ENCODE measurements at regions not wholly inside any gene's neighbourhood (a gene's known extent, or its start where the extent isn't known, plus 50 kb on each side); places are given as distances from the start of the nearest gene placed in this dataset.

DNA sequence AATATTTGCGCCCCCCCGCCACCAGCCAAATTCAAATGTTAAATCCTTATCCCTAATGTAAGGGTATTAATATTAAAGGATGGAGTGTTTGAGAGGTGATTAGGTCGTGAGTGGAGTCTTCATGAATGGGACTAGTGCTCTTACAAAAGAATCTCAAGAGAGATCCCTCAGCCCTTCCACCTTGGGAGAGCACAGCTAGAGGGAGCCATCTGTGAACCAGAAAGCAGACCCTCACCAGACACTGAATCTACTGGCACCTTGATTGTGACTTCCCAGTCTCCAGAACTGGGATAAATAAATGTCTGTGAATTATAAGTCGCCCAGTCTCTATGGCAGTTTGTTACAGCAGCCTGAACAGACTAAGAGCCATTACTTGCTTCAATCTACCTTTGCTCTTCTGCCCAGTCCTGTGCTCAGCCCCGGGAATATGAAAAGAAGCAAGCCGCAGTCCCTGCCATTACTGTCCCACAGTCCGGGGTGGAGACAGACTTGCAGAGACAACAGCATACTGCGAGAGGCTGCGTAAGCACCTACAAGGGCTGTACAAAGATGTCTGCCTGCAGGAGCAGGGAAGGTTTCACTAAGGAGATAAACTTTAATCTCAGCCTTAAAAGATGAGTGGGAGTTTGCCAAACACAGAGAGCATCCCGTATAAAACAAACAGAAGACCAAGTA, 110.7 kb upstream of the TMCO5A start:
- no peaks in the 10 kb centered on the region for H3K27me3 ChIP-seq (replicated peaks)
- peak in 1 of 2 experiments; percentile 4 for DNase-seq (ENCODE audit: low read depth in 1 of 2, low spot score in 2 of 2)
- H3K9me3 ChIP-seq (replicated peaks): no peaks in the 10 kb centered on the region
- no peak overlapping the region for H3K27ac ChIP-seq
- H3K36me3 ChIP-seq: no peaks in the 10 kb centered on the region
- H3K4me1 ChIP-seq (replicated peaks): peaks cover 8% of the 10 kb centered on the region
- H3K4me3 ChIP-seq: no peak overlapping the region

DNA sequence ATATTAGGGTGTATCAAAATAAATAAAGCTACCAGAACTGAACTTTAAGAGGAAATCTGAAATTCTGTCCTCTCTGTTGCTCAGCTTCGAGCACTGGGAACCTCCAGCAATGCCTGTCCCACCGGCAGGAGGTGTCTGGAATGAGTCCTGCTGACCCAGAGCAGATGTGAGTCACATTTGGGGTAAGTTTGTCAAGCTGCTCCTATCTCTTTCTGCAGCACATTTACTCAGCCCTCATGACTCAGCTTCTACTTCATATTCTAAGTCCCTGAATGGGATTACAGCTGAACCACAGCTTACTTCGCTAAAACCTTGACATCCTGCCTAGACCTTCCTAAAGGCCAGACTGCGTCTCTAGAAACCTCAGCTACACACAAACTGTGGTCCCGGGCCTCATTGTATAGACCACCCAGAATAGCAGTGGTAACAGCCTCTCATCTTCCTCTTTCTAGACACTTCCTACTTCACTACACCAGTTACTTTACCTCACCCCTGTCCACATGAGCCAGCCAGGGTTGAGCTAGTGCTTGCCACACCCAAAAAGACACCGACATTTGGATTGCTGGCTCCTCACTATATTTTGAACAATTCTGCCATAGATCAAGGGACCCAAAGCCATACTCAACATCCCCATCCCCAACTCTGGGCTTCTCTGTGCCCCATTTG, 109.6 kb upstream of the TMCO5A start:
- H3K36me3 ChIP-seq: no peaks in the 10 kb centered on the region
- H3K27me3 ChIP-seq (replicated peaks): no peaks in the 10 kb centered on the region
- peak overlapping the region; percentile 26 for H3K27ac ChIP-seq
- H3K9me3 ChIP-seq (replicated peaks): no peaks in the 10 kb centered on the region
- H3K4me3 ChIP-seq: no peak overlapping the region
- peaks cover 8% of the 10 kb centered on the region for H3K4me1 ChIP-seq (replicated peaks)
- DNase-seq (ENCODE audit: low read depth in 1 of 2, low spot score in 2 of 2): peak; percentile 80 to 84

GRCh38 chr15:37837276-37837675, 97.2 kb upstream of the TMCO5A start:
- no peak overlapping the region for H3K4me3 ChIP-seq
- DNase-seq (ENCODE audit: low read depth in 1 of 2, low spot score in 2 of 2): no peak
- no peaks in the 10 kb centered on the region for H3K9me3 ChIP-seq (replicated peaks)
- H3K27ac ChIP-seq: no peak overlapping the region
- H3K27me3 ChIP-seq (replicated peaks): no peaks in the 10 kb centered on the region
- H3K4me1 ChIP-seq (replicated peaks): 0 out of 2 replicates have a peak, but pooled peaks cover 3% of the 10 kb centered on the region
- no peaks in the 10 kb centered on the region for H3K36me3 ChIP-seq

- Histone ChIP-seq H3K4me1 (replicated peaks) (no peaks in the 10 kb centered on the region), H3K27me3 (replicated peaks) (no peaks in the 10 kb centered on the region), H3K9me3 (replicated peaks) (peaks cover 3% of the 10 kb centered on the region; the same call in 1 of the 2 replicates), H3K27ac (no peak overlapping the region), H3K36me3 (no peaks in the 10 kb centered on the region), H3K4me3 (no peak overlapping the region)
- DNase-seq (ENCODE audit: low read depth in 1 of 2, low spot score in 2 of 2): no peak
These were observed 86.7 kb upstream of the TMCO5A start for GRCh38 chr15:37847776-37848175.

GRCh38 chr15:37856109-37856508, 78.3 kb upstream of the TMCO5A start:
- H3K27me3 ChIP-seq (replicated peaks): no peaks in the 10 kb centered on the region
- no peak for DNase-seq (ENCODE audit: low read depth in 1 of 2, low spot score in 2 of 2)
- no peaks in the 10 kb centered on the region for H3K4me1 ChIP-seq (replicated peaks)
- no peaks in the 10 kb centered on the region for H3K9me3 ChIP-seq (replicated peaks)
- H3K36me3 ChIP-seq: no peaks in the 10 kb centered on the region
- no peak overlapping the region for H3K27ac ChIP-seq
- H3K4me3 ChIP-seq: no peak overlapping the region

DNA sequence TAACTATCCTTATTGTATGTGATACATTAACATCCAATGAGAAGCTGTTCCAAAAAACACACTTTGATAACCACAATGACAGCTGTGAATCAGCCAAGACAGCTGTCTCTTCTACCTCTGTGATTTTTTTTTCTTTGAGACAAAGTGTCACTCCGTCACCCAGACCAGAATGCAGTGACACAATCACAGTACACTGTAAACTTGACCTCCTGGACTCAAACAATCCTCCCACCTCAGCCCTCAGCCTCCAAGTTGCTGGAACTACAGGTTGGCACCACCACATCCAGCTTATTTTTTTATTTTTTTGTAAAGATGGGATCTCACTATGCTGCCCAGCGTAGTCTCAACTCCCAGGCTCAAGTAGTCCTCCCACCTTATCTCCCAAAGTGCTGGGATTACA, 73.5 kb upstream of the TMCO5A start:
- H3K4me3 ChIP-seq: no peak overlapping the region
- no peak for DNase-seq (ENCODE audit: low read depth in 1 of 2, low spot score in 2 of 2)
- no peaks in the 10 kb centered on the region for H3K36me3 ChIP-seq
- no peaks in the 10 kb centered on the region for H3K4me1 ChIP-seq (replicated peaks)
- H3K27ac ChIP-seq: no peak overlapping the region
- H3K27me3 ChIP-seq (replicated peaks): no peaks in the 10 kb centered on the region
- no peaks in the 10 kb centered on the region for H3K9me3 ChIP-seq (replicated peaks)

DNA sequence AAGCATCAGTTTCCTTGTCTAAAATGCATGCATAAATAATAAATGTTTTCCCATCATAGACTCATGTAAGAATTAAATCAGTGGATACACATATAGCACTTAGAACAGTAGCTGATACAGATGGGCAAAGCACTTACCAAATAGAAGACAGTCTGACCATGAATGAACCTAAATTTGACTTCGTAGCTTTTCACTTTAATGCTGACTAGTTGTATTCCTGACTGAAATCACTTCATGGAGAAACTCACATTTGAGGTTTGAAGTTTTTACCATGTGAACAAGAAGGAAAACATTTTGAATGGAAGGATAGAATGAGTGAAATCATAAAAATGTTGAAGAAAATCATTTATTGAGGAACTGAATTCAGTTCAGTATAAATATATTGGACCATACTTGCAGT, 68.8 kb upstream of the TMCO5A start:
- H3K27ac ChIP-seq: no peak overlapping the region
- H3K4me3 ChIP-seq: no peak overlapping the region
- H3K36me3 ChIP-seq: no peaks in the 10 kb centered on the region
- H3K9me3 ChIP-seq (replicated peaks): no peaks in the 10 kb centered on the region
- no peaks in the 10 kb centered on the region for H3K4me1 ChIP-seq (replicated peaks)
- DNase-seq (ENCODE audit: low read depth in 1 of 2, low spot score in 2 of 2): no peak
- no peaks in the 10 kb centered on the region for H3K27me3 ChIP-seq (replicated peaks)

DNA sequence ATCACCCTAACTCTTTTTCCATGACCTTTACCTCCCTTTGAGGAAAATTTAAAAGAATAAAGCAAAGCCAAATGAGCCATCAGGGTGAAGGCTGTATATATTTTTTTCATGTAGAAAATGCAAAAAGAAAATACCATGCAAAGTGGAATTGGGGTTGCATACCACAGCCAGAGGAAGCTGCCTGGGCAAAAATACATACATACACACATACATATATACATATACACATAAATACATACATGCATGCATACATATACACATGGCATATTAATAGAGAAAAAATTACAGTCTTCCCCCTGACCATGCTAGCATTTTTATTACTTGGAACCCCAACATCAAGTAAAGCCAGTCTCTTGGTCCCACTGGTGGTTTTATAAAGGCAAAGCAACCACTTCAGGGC, 63.7 kb upstream of the TMCO5A start:
- no peak for DNase-seq (ENCODE audit: low read depth in 1 of 2, low spot score in 2 of 2)
- no peaks in the 10 kb centered on the region for H3K9me3 ChIP-seq (replicated peaks)
- H3K36me3 ChIP-seq: no peaks in the 10 kb centered on the region
- no peaks in the 10 kb centered on the region for H3K4me1 ChIP-seq (replicated peaks)
- no peaks in the 10 kb centered on the region for H3K27me3 ChIP-seq (replicated peaks)
- H3K4me3 ChIP-seq: no peak overlapping the region
- no peak overlapping the region for H3K27ac ChIP-seq

DNA sequence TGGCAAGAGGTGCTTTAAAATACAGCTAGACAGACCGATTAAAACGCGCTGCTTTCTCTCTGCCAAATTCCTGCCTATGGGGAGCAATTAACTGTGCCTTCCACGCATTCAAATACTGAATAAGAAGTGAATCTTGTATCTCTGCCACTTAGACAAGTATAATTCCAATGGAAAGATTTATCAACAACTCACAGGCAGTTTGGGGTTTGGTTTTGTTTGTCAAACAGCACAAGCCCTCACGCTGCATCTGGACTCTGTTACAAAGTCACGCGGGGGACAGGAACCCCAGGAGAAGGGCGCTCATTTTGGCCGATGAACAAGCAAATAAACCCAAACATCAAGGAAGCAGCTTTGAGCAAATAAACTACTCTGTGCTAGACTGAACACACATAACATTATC, 61.8 kb upstream of the TMCO5A start:
- no peak overlapping the region for H3K4me3 ChIP-seq
- H3K36me3 ChIP-seq: no peaks in the 10 kb centered on the region
- H3K9me3 ChIP-seq (replicated peaks): no peaks in the 10 kb centered on the region
- peaks cover 3% of the 10 kb centered on the region for H3K4me1 ChIP-seq (replicated peaks)
- DNase-seq (ENCODE audit: low read depth in 1 of 2, low spot score in 2 of 2): no peak
- H3K27ac ChIP-seq: no peak overlapping the region
- H3K27me3 ChIP-seq (replicated peaks): no peaks in the 10 kb centered on the region

DNA sequence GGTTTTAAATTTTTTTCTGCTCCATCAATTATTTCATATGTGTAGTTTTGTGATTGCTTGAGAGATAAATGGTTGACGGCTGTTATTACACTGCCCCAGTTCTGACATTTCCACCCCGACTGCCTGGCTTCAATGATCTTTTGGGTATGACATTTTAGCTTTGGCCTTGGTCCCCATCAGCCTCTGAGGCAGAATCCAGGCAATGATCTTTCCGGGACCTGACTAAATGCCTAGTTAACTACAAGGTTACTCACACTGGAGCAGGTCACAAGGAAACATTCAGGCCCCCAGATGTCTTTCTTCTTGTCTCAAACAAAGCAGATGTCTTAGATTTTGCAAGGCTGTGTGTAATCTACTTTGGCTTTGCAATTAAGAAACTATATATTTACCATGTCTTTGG, 61.1 kb upstream of the TMCO5A start:
- Histone ChIP-seq H3K4me3 (no peak overlapping the region), H3K27me3 (replicated peaks) (no peaks in the 10 kb centered on the region), H3K27ac (no peak overlapping the region), H3K4me1 (replicated peaks) (peaks cover 10% of the 10 kb centered on the region), H3K9me3 (replicated peaks) (no peaks in the 10 kb centered on the region), H3K36me3 (no peaks in the 10 kb centered on the region)
- no peak for DNase-seq (ENCODE audit: low read depth in 1 of 2, low spot score in 2 of 2)

GRCh38 chr15:37876900-37877299, 57.5 kb upstream of the TMCO5A start:
- Histone ChIP-seq H3K36me3 (no peaks in the 10 kb centered on the region), H3K4me1 (replicated peaks) (peaks cover 30% of the 10 kb centered on the region), H3K27me3 (replicated peaks) (no peaks in the 10 kb centered on the region), H3K4me3 (no peak overlapping the region; the same call in 1 of the 2 replicates), H3K27ac (peak overlapping the region; percentile 48; the same call in 1 of the 2 replicates), H3K9me3 (replicated peaks) (no peaks in the 10 kb centered on the region)
- no peak for DNase-seq (ENCODE audit: low read depth in 1 of 2, low spot score in 2 of 2)

DNA sequence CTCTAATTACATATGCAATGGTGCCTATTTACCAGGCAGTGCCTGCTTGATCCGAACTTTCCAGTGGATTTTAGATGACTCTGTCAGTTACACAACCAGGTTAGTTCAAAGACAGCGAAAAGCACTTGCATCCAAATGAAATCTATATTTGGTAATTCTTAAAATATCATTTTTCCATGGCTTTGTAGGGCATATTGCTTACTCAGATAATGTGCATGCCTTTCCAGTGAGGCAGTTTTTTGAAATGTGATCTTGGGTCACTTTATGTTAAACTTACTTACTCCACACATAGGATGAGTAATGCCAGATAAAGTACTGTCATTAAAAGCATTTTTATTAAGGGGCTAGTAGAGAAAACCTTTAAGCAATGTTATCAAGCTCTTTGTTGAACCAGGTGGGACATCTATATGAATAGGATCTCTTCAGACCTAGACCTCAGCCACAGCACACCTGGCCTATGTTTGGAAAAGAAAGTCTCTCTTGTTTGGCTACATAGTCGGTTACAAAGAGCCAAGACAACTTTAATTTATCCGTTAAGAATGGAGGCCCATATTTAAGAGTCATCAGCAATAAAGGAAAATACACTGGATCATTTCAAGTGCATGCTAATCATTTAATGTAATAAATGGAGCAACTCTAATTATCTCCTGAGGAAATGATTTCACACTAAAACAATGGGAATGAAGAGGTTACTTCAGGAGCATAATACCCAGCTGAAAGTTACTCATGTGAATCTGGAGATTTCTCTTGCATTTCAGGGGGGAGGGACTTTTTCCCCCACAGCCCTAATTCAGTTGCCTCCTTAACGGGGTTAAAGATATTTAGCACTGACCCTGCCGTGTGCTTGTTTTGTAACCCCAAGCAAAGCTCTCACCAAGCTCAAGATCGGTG, 56.3 kb upstream of the TMCO5A start:
- Histone ChIP-seq H3K36me3 (no peaks in the 10 kb centered on the region), H3K4me1 (replicated peaks) (peaks cover 30% of the 10 kb centered on the region), H3K27me3 (replicated peaks) (no peaks in the 10 kb centered on the region), H3K27ac (peak overlapping the region; percentile 48), H3K4me3 (peak overlapping the region; percentile 13), H3K9me3 (replicated peaks) (no peaks in the 10 kb centered on the region)
- DNase-seq (ENCODE audit: low read depth in 1 of 2, low spot score in 2 of 2): peak in 1 of 2 experiments; percentile 40

GRCh38 chr15:37880009-37880834, 54.2 kb upstream of the TMCO5A start:
- no peaks in the 10 kb centered on the region for H3K9me3 ChIP-seq (replicated peaks)
- DNase-seq (ENCODE audit: low read depth in 1 of 2, low spot score in 2 of 2): peak in 1 of 2 experiments; percentile 57
- H3K4me3 ChIP-seq: no peak overlapping the region
- no peaks in the 10 kb centered on the region for H3K36me3 ChIP-seq
- peaks cover 30% of the 10 kb centered on the region for H3K4me1 ChIP-seq (replicated peaks)
- peak overlapping the region; percentile 15 for H3K27ac ChIP-seq
- H3K27me3 ChIP-seq (replicated peaks): no peaks in the 10 kb centered on the region
